HL-60 (cell line): ENCODE measurements at regions not wholly inside any gene's neighbourhood (a gene's known extent, or its start where the extent isn't known, plus 50 kb on each side); places are given as distances from the start of the nearest gene placed in this dataset.

ENCODE experiments used
- DNase-seq, 2 experiments: peaks; one replicate each; pipeline ENCODE4 v3.0.0-alpha.2; 2010 to 2020; ENCODE audit warnings: low read depth in 1 of 2, low spot score in 1 of 2
- H3K27ac ChIP-seq: fragments of 250-450 bp; sonication (Bioruptor Pico); replicated peaks from 2 replicates; pipeline ENCODE4 v1.5.1; 2020; ENCODE audit warnings: mild to moderate bottlenecking, moderate library complexity
- H3K27me3 ChIP-seq: fragments of 250-450 bp; sonication (Bioruptor Pico); 2 replicates; pipeline ENCODE4 v1.5.1; 2021; ENCODE audit warnings: mild to moderate bottlenecking, moderate library complexity; ENCODE audit not compliant: insufficient read depth, poor library complexity, severe bottlenecking
- H3K4me3 ChIP-seq: replicated peaks from 2 replicates; pipeline ENCODE4 v1.5.1; 2011; ENCODE audit warnings: mild to moderate bottlenecking, control low read depth, low read length; ENCODE audit not compliant: insufficient read depth
- GABPA ChIP-seq: IDR thresholded peaks from 2 replicates; pipeline ENCODE4 v1.6.1; 2012; ENCODE audit warnings: low read depth
- POLR2AphosphoS5 ChIP-seq: IDR thresholded peaks from 2 replicates; pipeline ENCODE4 v1.6.1; 2012; ENCODE audit warnings: low read depth
- SPI1 ChIP-seq: IDR thresholded peaks from 2 replicates; pipeline ENCODE4 v1.6.1; 2012; ENCODE audit warnings: low read depth, mild to moderate bottlenecking, borderline replicate concordance
- TF ChIP-seq, protein P1 (sequence below): IDR thresholded peaks from one replicate; pipeline ENCODE4 v1.5.1; 2011; ENCODE audit warnings: low read length, control low read depth, inconsistent platforms; ENCODE audit not compliant: insufficient read depth
- TF ChIP-seq, protein P2 (sequence below): IDR thresholded peaks from 2 replicates; pipeline ENCODE4 v1.6.1; 2012; ENCODE audit warnings: low read depth; ENCODE audit not compliant: insufficient replicate concordance

DNA sequence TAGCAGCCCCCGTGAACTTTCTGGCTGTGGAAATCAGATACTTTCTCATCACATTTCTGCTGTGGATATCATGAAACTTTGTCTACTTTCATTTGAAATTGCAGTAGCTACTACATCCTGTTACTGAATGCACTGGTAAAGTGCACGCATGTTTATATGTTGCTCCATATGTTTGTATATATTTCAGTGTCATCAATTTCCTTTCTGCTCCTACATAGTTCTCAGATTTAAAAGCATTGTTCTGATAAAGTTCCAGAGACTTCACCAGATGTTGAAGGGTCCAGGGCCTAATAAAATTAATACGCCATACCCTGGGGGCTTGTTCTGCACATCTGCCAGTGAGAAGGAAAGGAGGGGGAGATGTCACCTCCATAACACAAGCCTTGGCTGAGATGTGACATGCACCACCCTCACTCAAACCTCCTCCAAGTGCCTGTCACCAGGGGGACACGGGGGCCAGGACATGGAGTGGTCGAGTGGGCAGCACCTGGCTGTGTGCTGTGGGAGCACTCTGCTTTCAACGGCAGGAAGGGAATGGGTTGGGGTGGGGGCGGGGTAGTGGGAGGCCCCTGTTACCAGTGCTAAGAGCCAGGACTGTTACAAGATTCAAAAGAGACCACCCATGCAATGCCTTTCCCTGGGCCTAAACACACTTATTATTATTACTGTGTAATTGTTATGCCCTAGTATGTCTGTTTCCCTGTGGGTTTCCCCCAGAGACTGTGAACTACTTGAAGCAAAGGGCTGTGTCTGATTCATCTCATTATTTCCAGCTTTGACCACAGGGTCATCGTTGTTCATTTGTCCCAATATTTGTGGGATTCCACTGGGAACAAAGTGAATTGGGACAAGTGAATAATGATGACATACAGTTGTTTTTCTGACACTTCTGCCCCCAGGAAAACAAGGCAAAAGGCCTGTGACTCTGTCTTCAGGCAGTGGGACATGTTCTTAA is 193.4 kb downstream of the FOXL1 start:
- Histone ChIP-seq H3K27me3 (no peaks in the 10 kb centered on the region), H3K27ac (no peak overlapping the region)
- DNase-seq = no peak

DNA sequence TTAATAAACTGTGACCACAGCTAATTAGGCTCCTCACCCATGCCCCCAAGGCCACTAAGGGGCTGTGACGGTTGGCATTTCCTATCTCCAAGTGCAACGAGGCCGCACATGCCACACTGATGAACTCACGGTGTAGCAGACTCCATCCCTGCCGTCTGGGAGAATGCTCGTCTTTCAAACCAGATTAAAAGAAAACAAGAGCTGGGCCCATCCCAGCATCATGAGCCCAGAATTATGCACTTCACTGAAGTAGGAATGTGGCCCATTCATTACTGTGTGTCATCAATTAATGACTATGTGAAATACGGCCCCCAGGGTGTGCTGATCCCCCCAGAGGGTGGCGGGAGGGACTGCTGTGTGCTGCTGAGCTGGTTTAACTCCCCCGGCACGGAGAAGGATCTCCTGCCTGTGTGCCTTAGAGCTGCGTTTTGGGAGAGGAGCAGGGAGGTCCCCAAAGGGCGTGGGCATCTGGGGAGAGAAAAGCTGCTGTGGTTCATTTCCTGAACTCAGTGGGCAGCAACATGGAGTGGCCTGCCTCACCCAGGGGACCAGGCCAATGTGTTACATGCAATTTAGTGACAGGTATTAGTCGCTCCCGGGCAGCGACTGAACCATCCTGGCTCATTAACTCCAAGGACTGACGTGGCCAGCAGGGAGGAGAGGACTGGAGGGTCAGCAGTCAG is 194.5 kb downstream of the FOXL1 start:
- TF ChIP-seq, protein P1, sequence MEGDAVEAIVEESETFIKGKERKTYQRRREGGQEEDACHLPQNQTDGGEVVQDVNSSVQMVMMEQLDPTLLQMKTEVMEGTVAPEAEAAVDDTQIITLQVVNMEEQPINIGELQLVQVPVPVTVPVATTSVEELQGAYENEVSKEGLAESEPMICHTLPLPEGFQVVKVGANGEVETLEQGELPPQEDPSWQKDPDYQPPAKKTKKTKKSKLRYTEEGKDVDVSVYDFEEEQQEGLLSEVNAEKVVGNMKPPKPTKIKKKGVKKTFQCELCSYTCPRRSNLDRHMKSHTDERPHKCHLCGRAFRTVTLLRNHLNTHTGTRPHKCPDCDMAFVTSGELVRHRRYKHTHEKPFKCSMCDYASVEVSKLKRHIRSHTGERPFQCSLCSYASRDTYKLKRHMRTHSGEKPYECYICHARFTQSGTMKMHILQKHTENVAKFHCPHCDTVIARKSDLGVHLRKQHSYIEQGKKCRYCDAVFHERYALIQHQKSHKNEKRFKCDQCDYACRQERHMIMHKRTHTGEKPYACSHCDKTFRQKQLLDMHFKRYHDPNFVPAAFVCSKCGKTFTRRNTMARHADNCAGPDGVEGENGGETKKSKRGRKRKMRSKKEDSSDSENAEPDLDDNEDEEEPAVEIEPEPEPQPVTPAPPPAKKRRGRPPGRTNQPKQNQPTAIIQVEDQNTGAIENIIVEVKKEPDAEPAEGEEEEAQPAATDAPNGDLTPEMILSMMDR = no peak
- TF ChIP-seq POLR2AphosphoS5 (no peak), GABPA (no peak), SPI1 (no peak)
- TF ChIP-seq, protein P2, sequence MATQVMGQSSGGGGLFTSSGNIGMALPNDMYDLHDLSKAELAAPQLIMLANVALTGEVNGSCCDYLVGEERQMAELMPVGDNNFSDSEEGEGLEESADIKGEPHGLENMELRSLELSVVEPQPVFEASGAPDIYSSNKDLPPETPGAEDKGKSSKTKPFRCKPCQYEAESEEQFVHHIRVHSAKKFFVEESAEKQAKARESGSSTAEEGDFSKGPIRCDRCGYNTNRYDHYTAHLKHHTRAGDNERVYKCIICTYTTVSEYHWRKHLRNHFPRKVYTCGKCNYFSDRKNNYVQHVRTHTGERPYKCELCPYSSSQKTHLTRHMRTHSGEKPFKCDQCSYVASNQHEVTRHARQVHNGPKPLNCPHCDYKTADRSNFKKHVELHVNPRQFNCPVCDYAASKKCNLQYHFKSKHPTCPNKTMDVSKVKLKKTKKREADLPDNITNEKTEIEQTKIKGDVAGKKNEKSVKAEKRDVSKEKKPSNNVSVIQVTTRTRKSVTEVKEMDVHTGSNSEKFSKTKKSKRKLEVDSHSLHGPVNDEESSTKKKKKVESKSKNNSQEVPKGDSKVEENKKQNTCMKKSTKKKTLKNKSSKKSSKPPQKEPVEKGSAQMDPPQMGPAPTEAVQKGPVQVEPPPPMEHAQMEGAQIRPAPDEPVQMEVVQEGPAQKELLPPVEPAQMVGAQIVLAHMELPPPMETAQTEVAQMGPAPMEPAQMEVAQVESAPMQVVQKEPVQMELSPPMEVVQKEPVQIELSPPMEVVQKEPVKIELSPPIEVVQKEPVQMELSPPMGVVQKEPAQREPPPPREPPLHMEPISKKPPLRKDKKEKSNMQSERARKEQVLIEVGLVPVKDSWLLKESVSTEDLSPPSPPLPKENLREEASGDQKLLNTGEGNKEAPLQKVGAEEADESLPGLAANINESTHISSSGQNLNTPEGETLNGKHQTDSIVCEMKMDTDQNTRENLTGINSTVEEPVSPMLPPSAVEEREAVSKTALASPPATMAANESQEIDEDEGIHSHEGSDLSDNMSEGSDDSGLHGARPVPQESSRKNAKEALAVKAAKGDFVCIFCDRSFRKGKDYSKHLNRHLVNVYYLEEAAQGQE = no peak
- no peaks in the 10 kb centered on the region for H3K27me3 ChIP-seq
- DNase-seq = no peak
- no peak overlapping the region for H3K27ac ChIP-seq
- H3K4me3 ChIP-seq = no peak overlapping the region

More for the DNA sequence above, 193.4 kb downstream of the FOXL1 start:
- H3K4me3 ChIP-seq = no peak overlapping the region
- TF ChIP-seq POLR2AphosphoS5 (no peak), GABPA (no peak), SPI1 (no peak)
- TF ChIP-seq, protein P2 = no peak
- TF ChIP-seq, protein P1 = no peak

DNA sequence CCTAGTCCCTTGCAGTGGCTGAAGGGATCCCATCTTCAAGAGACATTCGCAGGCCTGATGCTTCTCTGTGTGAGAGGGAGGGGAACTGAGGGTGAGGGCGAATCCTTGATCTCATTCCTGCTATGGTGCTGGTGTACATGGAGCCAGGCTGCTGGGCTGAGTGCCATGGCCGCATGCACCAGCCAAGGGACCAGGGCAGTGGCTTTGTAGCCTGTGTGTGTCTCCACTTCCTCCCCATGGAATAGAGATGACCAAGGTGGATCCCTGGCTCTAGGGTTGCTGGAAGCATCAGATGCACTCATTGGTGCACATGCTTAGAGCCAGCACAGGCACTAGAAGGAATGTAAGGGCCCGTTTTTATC is 195.0 kb downstream of the FOXL1 start:
- no peaks in the 10 kb centered on the region for H3K27me3 ChIP-seq

More for the DNA sequence above, 195.0 kb downstream of the FOXL1 start:
- Histone ChIP-seq H3K27ac (no peak overlapping the region), H3K4me3 (no peak overlapping the region)
- no peak for DNase-seq
- TF ChIP-seq SPI1 (no peak), GABPA (no peak)
- TF ChIP-seq, protein P1 = no peak
- TF ChIP-seq, protein P2 = no peak
